PFSK-1 (cell line): ENCODE measurements at regions not wholly inside any gene's neighbourhood (a gene's known extent, or its start where the extent isn't known, plus 50 kb on each side); places are given as distances from the start of the nearest gene placed in this dataset.

Experiments used
- FOXP2 ChIP-seq: optimal IDR thresholded peaks from 2 replicates; pipeline ENCODE3; 2011; ENCODE audit warnings: borderline replicate concordance, control low read depth, inconsistent platforms; ENCODE audit not compliant: insufficient read depth; ENCODE audit errors: extremely low read length, extremely low read depth
- POLR2AphosphoS5 ChIP-seq: IDR thresholded peaks from 2 replicates; pipeline ENCODE4 v1.6.1; 2012; ENCODE audit warnings: low read depth, mild to moderate bottlenecking, control low read depth, low read length, moderate library complexity
- REST ChIP-seq, 2 experiments: IDR thresholded peaks; 2 replicates each; pipeline versions ENCODE4 v1.6.1 to v1.8.0; 2011 to 2012; ENCODE audit warnings: low read depth in 2 of 2, low read length in 2 of 2, control low read depth in 1 of 2, inconsistent platforms in 1 of 2, mild to moderate bottlenecking in 1 of 2, moderate library complexity in 1 of 2; ENCODE audit not compliant: insufficient read depth in 1 of 2
- SIN3A ChIP-seq: IDR thresholded peaks from 2 replicates; pipeline ENCODE4 v1.6.1; 2012; ENCODE audit warnings: mild to moderate bottlenecking, low read length, moderate library complexity, borderline replicate concordance; ENCODE audit not compliant: insufficient read depth
- TAF1 ChIP-seq: IDR thresholded peaks from 2 replicates; pipeline ENCODE4 v1.6.1; 2012; ENCODE audit warnings: low read length, control low read depth, borderline replicate concordance; ENCODE audit not compliant: insufficient read depth

- TF ChIP-seq REST (IDR thresholded peaks at IDR 0.05; ENCODE audit: insufficient read depth in 1 of 2, low read depth in 2 of 2, low read length in 2 of 2) (no peak), SIN3A (no peak), FOXP2 (no peak), TAF1 (no peak), POLR2AphosphoS5 (no peak)
Measured at GRCh38 chr6:90860822-90861601, 274.1 kb upstream of the MAP3K7 start.

- TF ChIP-seq POLR2AphosphoS5, result no peak
- TF ChIP-seq TAF1, result no peak
- TF ChIP-seq FOXP2, result no peak
- no peak for TF ChIP-seq REST (IDR thresholded peaks at IDR 0.05; ENCODE audit: insufficient read depth in 1 of 2, low read depth in 2 of 2, low read length in 2 of 2)
- no peak for TF ChIP-seq SIN3A
Measured at GRCh38 chr6:90859612-90860011, 272.7 kb upstream of the MAP3K7 start.

- no peak for TF ChIP-seq FOXP2
- TF ChIP-seq REST (IDR thresholded peaks at IDR 0.05; ENCODE audit: insufficient read depth in 1 of 2, low read depth in 2 of 2, low read length in 2 of 2), result no peak
- TF ChIP-seq TAF1, result no peak
- no peak for TF ChIP-seq POLR2AphosphoS5
- TF ChIP-seq SIN3A, result no peak
Measured at GRCh38 chr6:90859056-90859455, 272.2 kb upstream of the MAP3K7 start.

GRCh38 chr6:90849686-90850085 is 262.8 kb upstream of the MAP3K7 start:
- TF ChIP-seq SIN3A (no peak), REST (IDR thresholded peaks at IDR 0.05; ENCODE audit: insufficient read depth in 1 of 2, low read depth in 2 of 2, low read length in 2 of 2) (no peak), POLR2AphosphoS5 (no peak), TAF1 (no peak), FOXP2 (no peak)
